ENCODE measurements at regions not wholly inside any gene's neighbourhood (a gene's known extent, or its start where the extent isn't known, plus 50 kb on each side); places are given as distances from the start of the nearest gene placed in this dataset.
"Not testable (repeated sequence)": the region's sequence is repeated elsewhere in the genome, so short reads cannot be mapped to it uniquely, and the experiment has no call there.

GRCh38 chr21:25199944-25200343 lies 407.3 kb downstream of the MRPL39 start:
- ChIA-PET CTCF (no interaction called here), POLR2A (no interaction called here)
- H3K4me3 Mint-ChIP-seq: no peak overlapping the region
- H3K27ac Mint-ChIP-seq: no peak overlapping the region
- H3K27me3 Mint-ChIP-seq: peaks cover 5% of the 10 kb centered on the region
- H3K4me1 Mint-ChIP-seq: no peaks in the 10 kb centered on the region
- no peaks in the 10 kb centered on the region for H3K36me3 Mint-ChIP-seq (ENCODE audit: low read depth)
- no peaks in the 10 kb centered on the region for H3K9me3 Mint-ChIP-seq
- no peak for DNase-seq

DNA sequence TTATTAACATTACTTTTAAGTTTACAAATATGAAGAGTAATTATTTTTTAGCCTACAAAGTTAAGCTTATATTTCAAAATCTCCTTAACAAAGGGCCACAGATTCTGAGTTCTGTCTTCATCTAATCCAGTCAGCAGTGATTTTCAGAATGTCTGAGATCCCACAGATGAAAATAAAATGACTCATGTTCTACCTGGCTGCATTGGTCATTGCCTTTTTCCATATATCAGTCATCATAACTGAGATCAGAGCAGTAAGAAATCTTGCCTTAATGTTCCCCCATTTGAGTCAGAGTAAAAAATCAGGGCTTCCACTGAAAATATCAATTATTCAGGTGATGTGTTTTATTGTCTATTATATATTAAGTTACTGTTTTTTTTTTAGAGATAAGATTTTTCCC lies 416.1 kb downstream of the MRPL39 start:
- H3K9me3 Mint-ChIP-seq: no peaks in the 10 kb centered on the region
- H3K4me1 Mint-ChIP-seq: no peaks in the 10 kb centered on the region
- POLR2A ChIA-PET: no interaction called here
- no peak overlapping the region for H3K27ac Mint-ChIP-seq
- no peaks in the 10 kb centered on the region for H3K36me3 Mint-ChIP-seq (ENCODE audit: low read depth)
- CTCF ChIA-PET: no interaction called here
- no peak overlapping the region for H3K4me3 Mint-ChIP-seq
- DNase-seq: no peak
- H3K27me3 Mint-ChIP-seq: no peaks in the 10 kb centered on the region

GRCh38 chr21:25189497-25189896 lies 417.8 kb downstream of the MRPL39 start:
- ChIA-PET CTCF (interaction anchor here (1.3 kb wide), 1 partner anchor 24 kb away, joined by 3 read pairs; no protein-coding TSS in a partner anchor), POLR2A (no interaction called here)
- no peaks in the 10 kb centered on the region for H3K9me3 Mint-ChIP-seq

GRCh38 chr21:25188677-25189079 lies 418.6 kb downstream of the MRPL39 start:
- no peak overlapping the region for H3K4me3 Mint-ChIP-seq
- no peaks in the 10 kb centered on the region for H3K9me3 Mint-ChIP-seq
- H3K4me1 Mint-ChIP-seq: no peaks in the 10 kb centered on the region
- H3K27me3 Mint-ChIP-seq: no peaks in the 10 kb centered on the region
- ChIA-PET CTCF (interaction anchor here (0.9 kb wide), 2 partner anchors 11 to 13 kb away, joined by 3 read pairs; no protein-coding TSS in a partner anchor), POLR2A (no interaction called here)
- no peak overlapping the region for H3K27ac Mint-ChIP-seq
- H3K36me3 Mint-ChIP-seq (ENCODE audit: low read depth): no peaks in the 10 kb centered on the region
- no peak for DNase-seq

More at GRCh38 chr21:25189497-25189896, 417.8 kb downstream of the MRPL39 start:
- Mint-ChIP-seq H3K4me3 (no peak overlapping the region), H3K27me3 (no peaks in the 10 kb centered on the region), H3K36me3 (ENCODE audit: low read depth) (no peaks in the 10 kb centered on the region), H3K4me1 (no peaks in the 10 kb centered on the region), H3K27ac (no peak overlapping the region)
- DNase-seq: no peak

DNA sequence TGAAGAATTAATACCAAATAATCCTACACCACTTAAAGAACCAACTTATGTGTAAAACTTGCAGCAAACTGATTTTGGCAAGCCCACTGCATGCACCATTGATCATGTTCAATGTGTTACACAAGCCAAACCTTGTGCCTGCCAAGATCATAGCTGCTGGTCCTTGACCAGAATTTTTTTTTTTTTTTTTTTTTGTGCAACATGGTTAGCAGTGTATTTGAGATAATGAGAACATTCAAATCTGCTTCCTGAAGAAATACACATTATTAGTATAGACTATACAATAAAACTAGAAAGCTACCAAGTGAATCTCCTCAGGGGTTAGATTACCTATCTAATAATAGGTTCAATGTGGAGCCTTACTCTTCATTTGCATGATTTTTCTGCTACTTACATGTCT lies 421.0 kb downstream of the MRPL39 start:
- ChIA-PET CTCF (no interaction called here), POLR2A (no interaction called here)
- H3K4me1 Mint-ChIP-seq: no peaks in the 10 kb centered on the region
- H3K27ac Mint-ChIP-seq: no peak overlapping the region
- no peak for DNase-seq
- no peaks in the 10 kb centered on the region for H3K9me3 Mint-ChIP-seq
- H3K36me3 Mint-ChIP-seq (ENCODE audit: low read depth): no peaks in the 10 kb centered on the region
- H3K4me3 Mint-ChIP-seq: no peak overlapping the region
- no peaks in the 10 kb centered on the region for H3K27me3 Mint-ChIP-seq

GRCh38 chr21:25183577-25183976 lies 423.7 kb downstream of the MRPL39 start:
- Mint-ChIP-seq H3K9me3 (no peaks in the 10 kb centered on the region), H3K27ac (no peak overlapping the region), H3K4me3 (no peak overlapping the region), H3K36me3 (ENCODE audit: low read depth) (no peaks in the 10 kb centered on the region), H3K27me3 (no peaks in the 10 kb centered on the region), H3K4me1 (no peaks in the 10 kb centered on the region)
- CTCF ChIA-PET: no interaction called here
- DNase-seq: no peak
- POLR2A ChIA-PET: no interaction called here

DNA sequence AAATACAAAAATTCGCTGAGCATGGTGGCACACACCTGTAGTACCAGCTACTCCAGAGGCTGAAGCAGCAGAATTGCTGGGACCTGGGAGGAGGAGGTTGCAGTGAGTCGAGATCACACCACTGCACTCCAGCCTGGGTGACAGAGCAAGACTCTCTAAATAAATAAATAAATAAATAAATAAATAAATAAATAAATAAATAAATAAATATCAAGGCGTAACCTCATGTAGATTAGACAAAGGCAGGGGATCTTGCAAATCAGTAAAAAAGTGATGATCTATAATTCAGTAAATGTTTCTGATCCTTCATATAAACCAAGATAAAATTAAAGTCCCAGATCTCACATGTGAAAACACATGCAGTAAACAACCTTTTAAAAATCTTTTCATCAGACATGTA lies 425.6 kb downstream of the MRPL39 start:
- H3K36me3 Mint-ChIP-seq (ENCODE audit: low read depth); DNase-seq; H3K27me3 Mint-ChIP-seq; POLR2A ChIA-PET; H3K27ac Mint-ChIP-seq; H3K4me1 Mint-ChIP-seq; H3K4me3 Mint-ChIP-seq; H3K9me3 Mint-ChIP-seq; CTCF ChIA-PET: not testable (repeated sequence)

DNA sequence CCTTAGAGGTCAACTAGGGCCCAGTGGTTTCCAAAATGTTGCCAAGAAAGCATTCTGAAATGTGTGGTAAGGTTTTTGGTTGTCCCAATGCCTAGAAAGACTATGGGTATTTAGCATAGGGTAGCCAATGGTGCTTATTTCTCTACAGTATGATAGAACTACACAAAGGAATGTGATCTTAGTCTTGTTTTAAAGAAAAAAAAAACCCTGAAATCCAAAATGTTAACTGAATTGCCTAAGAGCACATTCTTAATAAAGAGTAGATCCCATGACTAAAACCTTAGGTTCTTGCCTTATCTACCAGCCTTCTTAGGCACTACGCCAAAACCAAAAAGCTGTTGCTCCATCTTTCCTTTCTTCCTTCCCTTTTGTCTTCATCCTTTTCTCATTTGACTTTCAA lies 428.2 kb downstream of the MRPL39 start:
- no peaks in the 10 kb centered on the region for H3K36me3 Mint-ChIP-seq (ENCODE audit: low read depth)
- ChIA-PET POLR2A (no interaction called here), CTCF (no interaction called here)
- no peaks in the 10 kb centered on the region for H3K9me3 Mint-ChIP-seq
- H3K27me3 Mint-ChIP-seq: no peaks in the 10 kb centered on the region
- no peak overlapping the region for H3K4me3 Mint-ChIP-seq
- DNase-seq: no peak
- no peak overlapping the region for H3K27ac Mint-ChIP-seq
- no peaks in the 10 kb centered on the region for H3K4me1 Mint-ChIP-seq

- Mint-ChIP-seq H3K4me3 (no peak overlapping the region), H3K9me3 (no peaks in the 10 kb centered on the region), H3K4me1 (no peaks in the 10 kb centered on the region), H3K27me3 (no peaks in the 10 kb centered on the region), H3K27ac (no peak overlapping the region), H3K36me3 (ENCODE audit: low read depth) (no peaks in the 10 kb centered on the region)
- ChIA-PET POLR2A (no interaction called here), CTCF (interaction anchor here (1.1 kb wide), 1 partner anchor 11 kb away, joined by 3 read pairs; no protein-coding TSS in a partner anchor)
- DNase-seq: no peak
Observed at GRCh38 chr21:25176637-25177412, 430.5 kb downstream of the MRPL39 start.

- no peaks in the 10 kb centered on the region for H3K36me3 Mint-ChIP-seq (ENCODE audit: low read depth)
- H3K9me3 Mint-ChIP-seq: no peaks in the 10 kb centered on the region
- no peaks in the 10 kb centered on the region for H3K4me1 Mint-ChIP-seq
- H3K27me3 Mint-ChIP-seq: no peaks in the 10 kb centered on the region
- POLR2A ChIA-PET: no interaction called here
- no peak for DNase-seq
- H3K4me3 Mint-ChIP-seq: no peak overlapping the region
- CTCF ChIA-PET: no interaction called here
- no peak overlapping the region for H3K27ac Mint-ChIP-seq
Observed at GRCh38 chr21:25175938-25176337, 431.3 kb downstream of the MRPL39 start.

GRCh38 chr21:25171438-25171837 lies 435.8 kb downstream of the MRPL39 start:
- H3K9me3 Mint-ChIP-seq: peaks cover 10% of the 10 kb centered on the region
- ChIA-PET POLR2A (interaction anchor here (0.6 kb wide), 1 partner anchor 729 kb away, joined by 4 read pairs; no protein-coding TSS in a partner anchor), CTCF (no interaction called here)
- no peak overlapping the region for H3K27ac Mint-ChIP-seq
- H3K36me3 Mint-ChIP-seq (ENCODE audit: low read depth): no peaks in the 10 kb centered on the region
- H3K4me1 Mint-ChIP-seq: no peaks in the 10 kb centered on the region
- DNase-seq: no peak
- no peaks in the 10 kb centered on the region for H3K27me3 Mint-ChIP-seq
- no peak overlapping the region for H3K4me3 Mint-ChIP-seq

DNA sequence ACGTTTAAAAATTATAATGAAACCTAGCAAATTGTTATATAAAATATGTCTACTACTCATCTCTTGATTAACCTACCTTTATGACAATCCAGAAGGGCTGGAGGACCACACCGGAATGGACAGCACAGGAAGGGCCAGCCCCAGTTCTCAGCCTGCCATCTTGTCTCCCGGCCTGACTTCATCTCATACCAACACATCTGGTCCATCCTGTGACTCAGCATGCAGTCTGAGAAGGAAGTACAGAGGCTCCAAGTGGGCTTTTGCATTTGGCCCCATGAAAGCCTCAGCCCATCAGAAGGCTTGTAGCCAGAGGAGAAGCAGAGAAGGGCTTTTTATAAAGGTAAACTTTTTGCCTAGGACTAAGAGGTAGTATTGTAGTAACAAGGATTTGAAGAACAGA lies 436.6 kb downstream of the MRPL39 start:
- Mint-ChIP-seq H3K36me3 (ENCODE audit: low read depth) (no peaks in the 10 kb centered on the region), H3K4me1 (no peaks in the 10 kb centered on the region), H3K4me3 (no peak overlapping the region), H3K9me3 (peaks cover 13% of the 10 kb centered on the region), H3K27ac (no peak overlapping the region), H3K27me3 (no peaks in the 10 kb centered on the region)
- DNase-seq: no peak
- POLR2A ChIA-PET: no interaction called here
- CTCF ChIA-PET: no interaction called here

GRCh38 chr21:25169370-25169769 lies 437.9 kb downstream of the MRPL39 start:
- ChIA-PET POLR2A (no interaction called here), CTCF (no interaction called here)
- no peaks in the 10 kb centered on the region for H3K36me3 Mint-ChIP-seq (ENCODE audit: low read depth)
- H3K4me3 Mint-ChIP-seq: no peak overlapping the region
- no peaks in the 10 kb centered on the region for H3K27me3 Mint-ChIP-seq
- H3K4me1 Mint-ChIP-seq: no peaks in the 10 kb centered on the region
- DNase-seq: no peak
- H3K9me3 Mint-ChIP-seq: peaks cover 16% of the 10 kb centered on the region
- no peak overlapping the region for H3K27ac Mint-ChIP-seq

DNA sequence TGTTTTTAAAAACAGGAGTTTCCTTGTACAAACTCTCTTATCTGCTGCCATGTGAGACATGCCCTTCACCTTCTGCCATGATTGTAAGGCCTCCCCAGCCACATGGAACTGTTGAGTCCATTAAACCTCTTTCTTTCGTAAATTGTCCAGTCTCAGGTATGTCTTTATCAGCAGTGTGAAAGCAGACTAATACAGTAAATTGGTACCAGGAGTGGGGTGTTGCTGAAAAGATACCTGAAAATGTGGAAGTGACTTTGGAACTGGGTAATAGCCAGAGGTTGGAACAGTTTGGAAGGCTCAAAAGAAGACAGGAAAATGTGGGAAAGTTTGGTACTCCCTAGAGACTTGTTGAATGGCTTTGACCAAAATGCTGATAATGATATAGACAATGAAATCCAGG lies 440.4 kb downstream of the MRPL39 start:
- H3K36me3 Mint-ChIP-seq (ENCODE audit: low read depth); DNase-seq; H3K27me3 Mint-ChIP-seq; H3K4me1 Mint-ChIP-seq; H3K27ac Mint-ChIP-seq; POLR2A ChIA-PET; H3K4me3 Mint-ChIP-seq; CTCF ChIA-PET: not testable (repeated sequence)
- peaks cover 16% of the 10 kb centered on the region for H3K9me3 Mint-ChIP-seq

Measured in activated CD4-positive, alpha-beta T cell treated with anti-CD3 and anti-CD28 coated beads, Interleukin-2, amount 10 ng/mL, durations not matched to agents 7 days and 5 days (primary cell).